Colonic mucosa (tissue), 4 donors: ENCODE measurements at regions not wholly inside any gene's neighbourhood (a gene's known extent, or its start where the extent isn't known, plus 50 kb on each side); places are given as distances from the start of the nearest gene placed in this dataset.

Experiments used
- DNase-seq: peaks from one replicate; pipeline ENCODE4 v3.0.0-alpha.2; 2020
- H3K27ac ChIP-seq: fragments of 200-600 bp; one replicate; pipeline ENCODE4 v1.8.0; 2021
- H3K27me3 ChIP-seq: fragments of 200-600 bp; one replicate; pipeline ENCODE4 v1.8.0; 2021
- H3K36me3 ChIP-seq: fragments of 200-600 bp; one replicate; pipeline ENCODE4 v1.8.0; 2021
- H3K4me1 ChIP-seq: fragments of 200-600 bp; one replicate; pipeline ENCODE4 v1.8.0; 2021; ENCODE audit warnings: mild to moderate bottlenecking
- H3K4me3 ChIP-seq: fragments of 200-600 bp; one replicate; pipeline ENCODE4 v1.8.0; 2021
- H3K9ac ChIP-seq, 2 donors: one replicate each; pipeline ENCODE4 v1.7.0; 2013; ENCODE audit warnings: control low read depth in 2 of 2, low read depth in 2 of 2, low read length in 2 of 2
- H3K9me3 ChIP-seq: fragments of 200-600 bp; one replicate; pipeline ENCODE4 v1.8.0; 2021
- intact Hi-C: fragments of 100-400 bp; cut with DNase I; formaldehyde crosslinking; loops from one replicate; pipeline ENCODE4 v1.14.1; 2022
- TF ChIP-seq, protein P1 (sequence below): fragments of 200-600 bp; IDR thresholded peaks from one replicate; pipeline ENCODE4 v1.8.0; 2022; ENCODE audit warnings: antibody characterized with exemption, mild to moderate bottlenecking
- donor health status: healthy.
- donor health status: DM: no; HTN: no; CAD: no.
- donor health status: DM: no; HTN: no; CAD: no.

DNA sequence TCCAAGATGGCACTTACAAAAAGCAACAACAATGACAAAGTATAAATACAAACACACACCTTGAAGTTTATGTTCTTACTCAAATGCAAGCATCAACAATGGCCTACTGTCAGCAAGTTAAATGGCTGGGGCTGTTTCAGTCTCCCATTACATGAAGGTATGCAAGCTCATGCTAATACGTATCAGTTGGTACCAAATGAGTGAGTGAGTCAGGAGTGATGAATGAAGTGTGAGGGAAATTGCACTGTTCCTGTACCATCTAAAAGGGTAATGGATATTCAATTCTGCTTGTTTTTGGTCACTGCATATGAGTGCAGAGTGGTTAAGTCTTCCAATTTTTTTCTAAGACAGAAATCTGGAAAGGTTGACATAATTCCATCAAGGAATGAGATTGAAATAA is 964.9 kb downstream of the MAT2B start:
- intact Hi-C loops = loop anchor here (10.0 kb wide), 1 partner anchor 906 kb away; no protein-coding TSS in a partner anchor
- no peaks in the 10 kb centered on the region for H3K4me1 ChIP-seq

DNA sequence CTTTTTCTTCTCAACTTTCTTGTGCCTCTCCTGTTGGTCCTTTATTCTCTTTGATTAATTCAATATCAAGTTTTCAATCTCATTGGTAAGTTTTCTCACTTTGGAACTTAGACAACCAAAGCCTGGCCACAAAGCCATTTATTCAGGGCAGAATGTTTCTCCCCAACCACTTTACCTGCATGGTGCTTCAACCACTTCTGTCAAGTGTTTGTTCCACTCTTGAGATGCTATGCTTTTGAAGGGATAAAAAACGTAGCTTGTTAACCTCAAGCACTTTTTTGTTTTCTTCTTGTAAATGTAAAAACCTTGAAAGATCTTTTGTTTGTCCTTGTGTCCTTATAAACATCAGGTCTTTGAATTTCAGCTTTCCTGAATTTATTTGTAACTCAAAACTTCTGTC is 966.7 kb downstream of the MAT2B start:
- DNase-seq = no peak
- intact Hi-C loops = loop anchor here (10.0 kb wide), 1 partner anchor 907 kb away; no protein-coding TSS in a partner anchor
- no peak overlapping the region for H3K9ac ChIP-seq
- TF ChIP-seq, protein P1, sequence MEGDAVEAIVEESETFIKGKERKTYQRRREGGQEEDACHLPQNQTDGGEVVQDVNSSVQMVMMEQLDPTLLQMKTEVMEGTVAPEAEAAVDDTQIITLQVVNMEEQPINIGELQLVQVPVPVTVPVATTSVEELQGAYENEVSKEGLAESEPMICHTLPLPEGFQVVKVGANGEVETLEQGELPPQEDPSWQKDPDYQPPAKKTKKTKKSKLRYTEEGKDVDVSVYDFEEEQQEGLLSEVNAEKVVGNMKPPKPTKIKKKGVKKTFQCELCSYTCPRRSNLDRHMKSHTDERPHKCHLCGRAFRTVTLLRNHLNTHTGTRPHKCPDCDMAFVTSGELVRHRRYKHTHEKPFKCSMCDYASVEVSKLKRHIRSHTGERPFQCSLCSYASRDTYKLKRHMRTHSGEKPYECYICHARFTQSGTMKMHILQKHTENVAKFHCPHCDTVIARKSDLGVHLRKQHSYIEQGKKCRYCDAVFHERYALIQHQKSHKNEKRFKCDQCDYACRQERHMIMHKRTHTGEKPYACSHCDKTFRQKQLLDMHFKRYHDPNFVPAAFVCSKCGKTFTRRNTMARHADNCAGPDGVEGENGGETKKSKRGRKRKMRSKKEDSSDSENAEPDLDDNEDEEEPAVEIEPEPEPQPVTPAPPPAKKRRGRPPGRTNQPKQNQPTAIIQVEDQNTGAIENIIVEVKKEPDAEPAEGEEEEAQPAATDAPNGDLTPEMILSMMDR = no peak
- no peaks in the 10 kb centered on the region for H3K9me3 ChIP-seq
- H3K27me3 ChIP-seq = no peaks in the 10 kb centered on the region
- no peak overlapping the region for H3K27ac ChIP-seq
- H3K4me1 ChIP-seq = no peaks in the 10 kb centered on the region
- no peaks in the 10 kb centered on the region for H3K36me3 ChIP-seq
- no peak overlapping the region for H3K4me3 ChIP-seq

More for the DNA sequence above, 964.9 kb downstream of the MAT2B start:
- DNase-seq = no peak
- TF ChIP-seq, protein P1 = no peak
- no peaks in the 10 kb centered on the region for H3K27me3 ChIP-seq
- no peak overlapping the region for H3K27ac ChIP-seq
- no peaks in the 10 kb centered on the region for H3K36me3 ChIP-seq
- no peak overlapping the region for H3K4me3 ChIP-seq
- H3K9me3 ChIP-seq = no peaks in the 10 kb centered on the region
- no peak overlapping the region for H3K9ac ChIP-seq

DNA sequence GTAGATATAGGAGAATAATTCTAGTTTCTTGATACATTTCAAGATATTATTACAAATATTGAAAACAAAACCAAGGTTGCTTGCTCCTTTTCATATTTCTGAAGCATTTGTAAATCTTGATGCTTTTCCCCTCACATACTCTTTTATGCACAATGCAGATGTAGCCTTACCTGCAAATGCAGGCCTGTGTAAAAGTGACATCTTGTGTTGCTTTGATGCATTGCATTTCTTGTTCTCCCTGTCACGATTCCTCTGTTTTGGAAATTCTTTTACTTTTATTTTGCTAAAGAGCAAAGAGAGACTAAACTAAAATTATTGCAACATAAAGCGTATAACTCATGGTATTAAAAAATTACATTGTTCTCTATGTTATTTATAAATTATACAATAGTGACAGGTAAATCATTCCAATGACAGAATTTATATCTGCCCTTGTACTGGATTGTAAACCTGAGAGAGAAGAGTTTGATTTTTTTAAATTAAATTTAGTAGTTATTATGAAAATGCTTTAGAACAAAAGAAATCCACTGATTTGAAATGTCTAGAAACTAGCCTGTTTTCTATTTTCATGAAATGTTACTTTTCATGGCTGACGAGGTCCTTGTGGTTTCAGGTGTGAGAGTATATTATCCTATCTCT is 970.0 kb downstream of the MAT2B start:
- no peaks in the 10 kb centered on the region for H3K4me1 ChIP-seq
- H3K27me3 ChIP-seq = no peaks in the 10 kb centered on the region
- no peak for DNase-seq
- H3K9me3 ChIP-seq = no peaks in the 10 kb centered on the region
- no peak overlapping the region for H3K27ac ChIP-seq
- no peak overlapping the region for H3K9ac ChIP-seq
- TF ChIP-seq, protein P1 = peak; percentile 20
- intact Hi-C loops = loop anchor here (10.0 kb wide), 1 partner anchor 911 kb away; no protein-coding TSS in a partner anchor
- H3K36me3 ChIP-seq = no peaks in the 10 kb centered on the region
- H3K4me3 ChIP-seq = no peak overlapping the region

DNA sequence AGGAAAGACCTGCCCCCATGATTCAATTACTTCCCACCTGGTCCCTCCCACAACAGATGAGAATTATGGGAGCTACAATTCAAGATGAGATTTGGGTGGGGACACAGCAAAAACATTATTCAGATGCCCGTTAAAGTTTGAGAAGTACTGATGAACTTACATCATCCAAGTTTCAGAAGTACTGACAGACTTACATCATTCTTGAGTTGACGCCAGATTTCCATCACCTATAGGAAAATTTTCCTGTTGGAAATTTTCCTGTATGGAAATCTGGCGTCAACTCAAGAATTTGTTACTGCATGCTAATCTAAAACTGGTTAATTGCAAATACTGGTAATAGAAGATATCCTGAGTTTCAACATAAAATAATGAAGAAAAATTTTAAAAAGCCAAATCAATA is 975.9 kb downstream of the MAT2B start:
- Histone ChIP-seq H3K27ac (no peak overlapping the region), H3K4me3 (no peak overlapping the region), H3K4me1 (no peaks in the 10 kb centered on the region), H3K9me3 (no peaks in the 10 kb centered on the region), H3K9ac (no peak overlapping the region), H3K27me3 (no peaks in the 10 kb centered on the region), H3K36me3 (no peaks in the 10 kb centered on the region)
- TF ChIP-seq, protein P1 = no peak
- DNase-seq = no peak
- intact Hi-C loops = no loop called here

DNA sequence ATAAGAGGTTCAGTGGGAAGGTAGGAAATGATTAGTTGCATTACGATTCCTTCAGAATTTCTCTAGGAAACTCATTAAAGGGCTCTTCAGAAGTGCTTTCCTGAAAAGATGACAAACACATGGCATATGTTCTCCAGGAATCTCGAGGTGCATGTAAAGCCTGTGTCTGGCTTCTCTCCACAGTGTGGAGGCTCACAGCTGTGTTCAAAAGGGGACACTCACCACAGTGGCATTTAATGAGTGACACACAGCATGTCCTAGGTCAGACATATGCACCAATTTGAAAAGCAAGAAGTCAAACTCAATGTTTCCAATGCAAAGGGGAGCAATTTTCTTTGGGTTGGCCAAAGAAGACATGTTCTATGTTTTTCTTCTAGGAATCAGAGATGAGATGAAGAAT is 976.9 kb downstream of the MAT2B start:
- TF ChIP-seq, protein P1 = no peak
- no peaks in the 10 kb centered on the region for H3K27me3 ChIP-seq
- H3K4me1 ChIP-seq = no peaks in the 10 kb centered on the region
- no peaks in the 10 kb centered on the region for H3K36me3 ChIP-seq
- H3K27ac ChIP-seq = no peak overlapping the region
- no peak overlapping the region for H3K9ac ChIP-seq
- no peaks in the 10 kb centered on the region for H3K9me3 ChIP-seq
- no peak for DNase-seq
- H3K4me3 ChIP-seq = no peak overlapping the region
- intact Hi-C loops = no loop called here
